HepG2 (cell line): ENCODE measurements at regions not wholly inside any gene's neighbourhood (a gene's known extent, or its start where the extent isn't known, plus 50 kb on each side); places are given as distances from the start of the nearest gene placed in this dataset.

Experiments
- ATAC-seq: fragments of 200-7000 bp; cut with Tn5 transposase; 3 replicates; pipeline ENCODE4 v1.9.1; 2020; ENCODE audit warnings: mild to moderate bottlenecking, moderate library complexity
- BruUV-seq: library from RNA; stranded (reverse); fragments of 400-500 nt; replicated peaks from 2 replicates; lab custom pipeline; 2021; lab: Mats Ljungman, UMichigan
- CTCF ChIA-PET: fragments of 300-600 bp; formaldehyde crosslinking; extraction: SDS; loops from one replicate; lab custom pipeline; 2021; ENCODE audit warnings: low total read pairs, inconsistent platforms, low intra/inter-chr PET ratio; lab: Yijun Ruan, JAX
- POLR2A ChIA-PET: fragments of 350-600 bp; sonication (Branson Sonifier 250); formaldehyde crosslinking; loops from one replicate; lab custom pipeline; 2020; ENCODE audit warnings: antibody characterized with exemption, inconsistent platforms; lab: Yijun Ruan, JAX
- DNase-seq: peaks from one replicate; pipeline ENCODE4 v3.0.0-alpha.2; 2015; ENCODE audit warnings: low spot score
- FAIRE-seq: peaks from 3 replicates; lab custom pipeline; 2011; peaks lifted over from hg19 to GRCh38; lab: Jason Lieb, UNC
- H2AFZ ChIP-seq: one replicate; pipeline ENCODE4 v1.6.1; 2011; ENCODE audit warnings: low read length, inconsistent platforms
- H3K27ac ChIP-seq: fragments of 300-600 bp; 3 replicates; pipeline ENCODE4 v1.8.0; 2011; ENCODE audit warnings: mixed run types, mild to moderate bottlenecking, mixed read lengths, low read length, inconsistent platforms; ENCODE audit not compliant: insufficient read depth; ENCODE audit errors: extremely low read length
- H3K27me3 ChIP-seq, 2 experiments: fragments of 200-600 bp in 1 of 2; 2 replicates in 1 of 2; 3 replicates in 1 of 2; pipeline versions ENCODE4 v1.6.0 to v1.8.0; 2011; ENCODE audit warnings: low read length in 2 of 2, mild to moderate bottlenecking in 2 of 2, moderate library complexity in 2 of 2, inconsistent platforms in 1 of 2; ENCODE audit not compliant: insufficient read depth in 2 of 2, control insufficient read depth in 1 of 2
- H3K36me3 ChIP-seq, 2 experiments: fragments of 200-600 bp in 1 of 2; replicated peaks in 1 of 2; 2 replicates in 1 of 2; 3 replicates in 1 of 2; pipeline versions ENCODE4 v1.5.1 to v1.8.0; 2011; ENCODE audit warnings: low read length in 2 of 2, inconsistent platforms in 1 of 2; ENCODE audit not compliant: insufficient read depth in 2 of 2, control insufficient read depth in 1 of 2
- H3K4me1 ChIP-seq: 2 replicates; pipeline ENCODE4 v1.5.1; 2012; ENCODE audit warnings: low read length, inconsistent platforms; ENCODE audit not compliant: insufficient read depth
- H3K4me2 ChIP-seq: 2 replicates; pipeline ENCODE4 v1.6.0; 2011; ENCODE audit warnings: low read depth, low read length, inconsistent platforms
- H3K4me3 ChIP-seq, 3 experiments: fragments of 200-600 bp in 1 of 3; sonication (generic), shearing (Covaris generic) in 1 of 3; replicated peaks in 1 of 3; 2 replicates each; pipeline ENCODE4 v1.5.1; 2011 to 2016; ENCODE audit warnings: low read length in 3 of 3, inconsistent platforms in 2 of 3, low read depth in 2 of 3, mild to moderate bottlenecking in 2 of 3, control low read depth in 1 of 3, mixed read lengths in 1 of 3; ENCODE audit not compliant: insufficient read depth in 1 of 3
- H3K79me2 ChIP-seq: one replicate; pipeline ENCODE4 v1.6.1; 2011; ENCODE audit warnings: low read length, inconsistent platforms; ENCODE audit not compliant: insufficient read depth
- H3K9ac ChIP-seq: 2 replicates; pipeline ENCODE4 v1.6.0; 2011; ENCODE audit warnings: mild to moderate bottlenecking, low read depth, low read length, inconsistent platforms; ENCODE audit not compliant: insufficient read depth
- H3K9me3 ChIP-seq: 2 replicates; pipeline ENCODE4 v1.5.1; 2012; ENCODE audit warnings: mild to moderate bottlenecking, low read length
- H4K20me1 ChIP-seq: 2 replicates; pipeline ENCODE4 v1.6.0; 2011; ENCODE audit warnings: inconsistent platforms, mild to moderate bottlenecking, low read length, moderate library complexity; ENCODE audit not compliant: insufficient read depth
- AGO2 ChIP-seq: fragments of 200-400 bp; formaldehyde crosslinking; optimal IDR thresholded peaks from 2 replicates; pipeline ENCODE3; 2017; ENCODE audit warnings: mild to moderate bottlenecking, low read depth, low read length, moderate library complexity
- ATAD3A ChIP-seq: sonication (generic); formaldehyde crosslinking; IDR thresholded peaks from 2 replicates; pipeline ENCODE4 v1.4.0; 2020; ENCODE audit warnings: missing genetic modification reagents
- CCAR2 ChIP-seq: fragments of 200-400 bp; formaldehyde crosslinking; optimal IDR thresholded peaks from 2 replicates; pipeline ENCODE3; 2018; ENCODE audit warnings: low read depth, mild to moderate bottlenecking, low read length, moderate library complexity
- FOXK1 ChIP-seq: sonication (generic); formaldehyde crosslinking; IDR thresholded peaks from 2 replicates; pipeline ENCODE4 v1.4.0; 2020; ENCODE audit warnings: low read depth, missing genetic modification reagents, borderline replicate concordance
- HIVEP1 ChIP-seq: sonication (generic); formaldehyde crosslinking; IDR thresholded peaks from 2 replicates; pipeline ENCODE4 v1.4.0; 2020; ENCODE audit warnings: mild to moderate bottlenecking, missing genetic modification reagents
- NBN ChIP-seq: fragments of 450-650 bp; conservative IDR thresholded peaks from 2 replicates; pipeline ENCODE4 v1.6.1; 2017
- PTBP1 ChIP-seq: fragments of 200-400 bp; formaldehyde crosslinking; IDR thresholded peaks from 2 replicates; pipeline ENCODE4 v1.6.1; 2018; ENCODE audit warnings: low read length, low read depth; ENCODE audit not compliant: poor library complexity, severe bottlenecking
- REXO4 ChIP-seq: sonication (generic); formaldehyde crosslinking; IDR thresholded peaks from 2 replicates; pipeline ENCODE4 v1.8.0; 2022; ENCODE audit warnings: missing genetic modification reagents, mild to moderate bottlenecking, borderline replicate concordance
- SIX4 ChIP-seq: sonication (generic); formaldehyde crosslinking; IDR thresholded peaks from 2 replicates; pipeline ENCODE4 v1.4.0; 2020; ENCODE audit warnings: missing genetic modification reagents
- TCF7L2 ChIP-seq: IDR thresholded peaks from 2 replicates; pipeline ENCODE4 v1.6.1; 2011; ENCODE audit warnings: mild to moderate bottlenecking, low read depth, low read length, moderate library complexity
- TEAD2 ChIP-seq: sonication (generic); formaldehyde crosslinking; IDR thresholded peaks from 2 replicates; pipeline ENCODE4 v1.9.0; 2021; ENCODE audit warnings: missing genetic modification reagents
- WIZ ChIP-seq: sonication (generic); formaldehyde crosslinking; IDR thresholded peaks from 2 replicates; pipeline ENCODE4 v1.5.1; 2020; ENCODE audit warnings: mild to moderate bottlenecking, missing genetic modification reagents
- ZNF282 ChIP-seq: fragments of 450-650 bp; IDR thresholded peaks from 2 replicates; pipeline ENCODE4 v1.6.1; 2018; ENCODE audit not compliant: partially characterized antibody
- ZNF605 ChIP-seq: sonication (generic); formaldehyde crosslinking; IDR thresholded peaks from 2 replicates; pipeline ENCODE4 v1.8.0; 2022; ENCODE audit warnings: mild to moderate bottlenecking, missing genetic modification reagents
- ZNF839 ChIP-seq: sonication (generic); formaldehyde crosslinking; IDR thresholded peaks from 2 replicates; pipeline ENCODE4 v1.4.0; 2020; ENCODE audit warnings: missing genetic modification reagents, mild to moderate bottlenecking, borderline replicate concordance
- ZSCAN12 ChIP-seq: sonication (generic); formaldehyde crosslinking; IDR thresholded peaks from 2 replicates; pipeline ENCODE4 v1.9.0; 2021; ENCODE audit warnings: mild to moderate bottlenecking, missing genetic modification reagents
- WGBS: methylation state at CpG from one replicate; pipeline ENCODE4 v1.1.6; 2017; ENCODE audit warnings: low lambda C conversion rate; 5-methylcytosine and 5-hydroxymethylcytosine counted together
- in situ Hi-C: cut with HindIII; loops from 2 replicates; pipeline ENCODE4 v1.10.0; 2017; ENCODE audit warnings: low pct_unique_long_range_greater_than_20kb; ENCODE audit not compliant: extremely low pct_ligation_motif_present
- intact Hi-C: fragments of 100-400 bp; cut with micrococcal nuclease; formaldehyde crosslinking; loops from one replicate; pipeline ENCODE4 v1.10.0; 2022; ENCODE audit not compliant: unreplicated experiment
- TF ChIP-seq, protein P1 (sequence below): sonication (generic); formaldehyde crosslinking; IDR thresholded peaks from 2 replicates; pipeline ENCODE4 v1.5.0; 2020; ENCODE audit warnings: mild to moderate bottlenecking, missing genetic modification reagents
- TF ChIP-seq, protein P2 (sequence below): sonication (generic); formaldehyde crosslinking; IDR thresholded peaks from 2 replicates; pipeline ENCODE4 v1.5.1; 2020; ENCODE audit warnings: mild to moderate bottlenecking, missing genetic modification reagents, borderline replicate concordance

DNA sequence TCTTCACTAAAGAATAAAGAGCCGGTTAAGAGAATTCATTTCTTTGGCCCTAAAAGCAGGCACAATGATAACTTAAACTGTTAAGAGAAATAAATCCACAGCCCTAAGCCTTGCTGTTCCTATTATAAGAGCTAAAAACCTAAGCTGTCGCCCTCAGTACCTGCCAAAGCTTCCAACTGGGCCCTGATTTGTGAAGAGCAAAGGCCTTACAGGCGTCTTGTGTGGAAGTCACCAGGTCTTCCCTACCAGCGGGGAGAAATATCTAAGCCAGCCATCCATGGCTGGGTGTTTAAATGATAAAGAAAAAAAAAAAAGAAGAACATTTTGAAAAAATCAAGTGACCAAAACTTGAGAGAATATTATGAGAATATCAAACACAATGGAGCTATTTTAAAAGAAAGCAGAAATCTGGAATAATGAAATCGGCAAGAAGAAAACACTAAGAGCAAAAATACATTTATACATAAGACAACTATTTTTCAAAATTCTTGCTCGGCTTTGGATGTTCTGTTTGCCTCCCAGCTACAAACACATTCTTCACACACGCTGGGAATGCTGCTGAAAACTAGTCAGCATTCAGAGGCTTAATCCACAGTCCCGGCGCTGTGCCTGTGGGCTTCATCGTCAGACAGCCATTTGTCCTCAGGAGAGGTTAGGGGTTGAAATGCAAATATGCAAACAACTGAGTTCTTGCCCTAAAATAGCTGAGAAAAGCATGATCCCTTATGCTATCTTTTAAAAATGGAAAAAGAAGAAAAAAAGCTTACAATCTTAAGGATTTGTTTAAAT lies 89.8 kb upstream of the LSM14A start (continued):
- TF ChIP-seq ZNF605 (no peak), AGO2 (no peak)
- TF ChIP-seq, protein P1, sequence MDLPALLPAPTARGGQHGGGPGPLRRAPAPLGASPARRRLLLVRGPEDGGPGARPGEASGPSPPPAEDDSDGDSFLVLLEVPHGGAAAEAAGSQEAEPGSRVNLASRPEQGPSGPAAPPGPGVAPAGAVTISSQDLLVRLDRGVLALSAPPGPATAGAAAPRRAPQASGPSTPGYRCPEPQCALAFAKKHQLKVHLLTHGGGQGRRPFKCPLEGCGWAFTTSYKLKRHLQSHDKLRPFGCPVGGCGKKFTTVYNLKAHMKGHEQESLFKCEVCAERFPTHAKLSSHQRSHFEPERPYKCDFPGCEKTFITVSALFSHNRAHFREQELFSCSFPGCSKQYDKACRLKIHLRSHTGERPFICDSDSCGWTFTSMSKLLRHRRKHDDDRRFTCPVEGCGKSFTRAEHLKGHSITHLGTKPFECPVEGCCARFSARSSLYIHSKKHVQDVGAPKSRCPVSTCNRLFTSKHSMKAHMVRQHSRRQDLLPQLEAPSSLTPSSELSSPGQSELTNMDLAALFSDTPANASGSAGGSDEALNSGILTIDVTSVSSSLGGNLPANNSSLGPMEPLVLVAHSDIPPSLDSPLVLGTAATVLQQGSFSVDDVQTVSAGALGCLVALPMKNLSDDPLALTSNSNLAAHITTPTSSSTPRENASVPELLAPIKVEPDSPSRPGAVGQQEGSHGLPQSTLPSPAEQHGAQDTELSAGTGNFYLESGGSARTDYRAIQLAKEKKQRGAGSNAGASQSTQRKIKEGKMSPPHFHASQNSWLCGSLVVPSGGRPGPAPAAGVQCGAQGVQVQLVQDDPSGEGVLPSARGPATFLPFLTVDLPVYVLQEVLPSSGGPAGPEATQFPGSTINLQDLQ (CRISPR knock-in tag), result no peak
- TF ChIP-seq, all 625 proteins: peak for 0

DNA sequence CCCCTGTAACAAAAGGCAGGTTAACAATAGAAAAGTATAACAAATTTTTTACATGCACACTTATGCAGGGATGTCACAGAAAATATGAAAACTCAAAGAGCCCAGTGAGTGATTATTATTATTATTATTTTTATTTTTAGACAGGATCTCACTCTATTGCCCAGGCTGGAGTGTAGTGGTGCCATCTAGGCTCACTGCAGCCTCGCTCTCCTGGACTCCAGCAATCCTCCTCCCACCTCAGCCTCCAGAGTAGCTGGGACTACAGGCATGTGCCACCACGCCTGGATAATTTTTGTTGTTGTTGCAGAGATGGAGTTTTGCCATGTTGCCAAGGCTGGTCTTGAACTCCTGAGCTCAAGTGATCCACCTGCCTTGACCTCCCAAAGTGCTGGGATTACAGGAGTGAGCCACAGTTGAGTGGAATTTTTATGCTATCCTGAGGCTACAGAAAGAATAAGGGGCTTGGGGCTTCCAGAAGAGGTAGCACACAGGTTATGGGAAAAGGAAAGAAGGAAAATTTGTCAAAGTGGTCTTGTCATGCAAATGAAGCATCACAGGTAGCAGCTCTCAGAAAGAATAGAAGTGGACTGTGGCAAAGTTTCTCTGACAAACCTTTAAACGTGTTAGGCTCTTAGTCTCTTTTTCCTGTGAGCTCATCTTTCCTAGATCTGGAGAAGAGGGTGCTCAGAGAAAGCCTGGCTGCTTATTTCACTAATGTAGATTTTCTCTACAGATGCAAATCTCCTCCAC lies 87.7 kb upstream of the LSM14A start:
- 0% methylated on average over 3 of the region's 3 CpGs for WGBS
- Histone ChIP-seq H3K9me3 (no peaks in the 10 kb centered on the region), H3K36me3 (no peaks in the 10 kb centered on the region), H4K20me1 (no peaks in the 10 kb centered on the region), H3K79me2 (no peaks in the 10 kb centered on the region), H3K27me3 (peaks cover 0 to 22% of the 10 kb centered on the region in 2 experiments; a peak in 2 of 5 replicates), H3K4me3 (no peak overlapping the region), H3K27ac (no peak overlapping the region), H3K4me1 (peaks cover 6% of the 10 kb centered on the region), H2AFZ (no peak overlapping the region), H3K4me2 (no peak overlapping the region), H3K9ac (no peak overlapping the region)
- in situ Hi-C loops (no loop called here), intact Hi-C loops (no loop called here)
- CTCF ChIA-PET, result no interaction called here
- POLR2A ChIA-PET, result no interaction called here
- no TSS peak for BruUV-seq
- no peak for ATAC-seq
- no peak for FAIRE-seq
- no peak for DNase-seq
- no peak for TF ChIP-seq ZNF839 (CRISPR knock-in tag)
- TF ChIP-seq TEAD2, result no peak
- no peak for TF ChIP-seq REXO4 (CRISPR knock-in tag)
- no peak for TF ChIP-seq ATAD3A (CRISPR knock-in tag)
- no peak for TF ChIP-seq SIX4 (CRISPR knock-in tag)
- no peak for TF ChIP-seq WIZ (CRISPR knock-in tag)
- TF ChIP-seq HIVEP1 (CRISPR knock-in tag), result no peak
- TF ChIP-seq PTBP1, result no peak
- TF ChIP-seq, protein P2, sequence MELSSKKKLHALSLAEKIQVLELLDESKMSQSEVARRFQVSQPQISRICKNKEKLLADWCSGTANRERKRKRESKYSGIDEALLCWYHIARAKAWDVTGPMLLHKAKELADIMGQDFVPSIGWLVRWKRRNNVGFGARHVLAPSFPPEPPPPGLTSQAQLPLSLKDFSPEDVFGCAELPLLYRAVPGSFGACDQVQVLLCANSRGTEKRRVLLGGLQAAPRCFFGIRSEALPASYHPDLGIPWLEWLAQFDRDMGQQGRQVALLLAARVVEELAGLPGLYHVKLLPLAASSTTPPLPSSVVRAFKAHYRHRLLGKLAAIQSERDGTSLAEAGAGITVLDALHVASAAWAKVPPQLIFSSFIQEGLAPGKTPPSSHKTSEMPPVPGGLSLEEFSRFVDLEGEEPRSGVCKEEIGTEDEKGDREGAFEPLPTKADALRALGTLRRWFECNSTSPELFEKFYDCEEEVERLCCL (CRISPR knock-in tag), result no peak
- TF ChIP-seq ZNF282, result no peak
- no peak for TF ChIP-seq TCF7L2
- no peak for TF ChIP-seq NBN
- TF ChIP-seq FOXK1 (CRISPR knock-in tag), result no peak
- TF ChIP-seq ZSCAN12, result no peak
- TF ChIP-seq CCAR2, result no peak
